HepG2 (cell line): ENCODE measurements at regions not wholly inside any gene's neighbourhood (a gene's known extent, or its start where the extent isn't known, plus 50 kb on each side); places are given as distances from the start of the nearest gene placed in this dataset.
A peak's percentile ranks its signal among the peaks of the same experiment; 100 is the strongest.

Experiments used
- AGO2 ChIP-seq: fragments of 200-400 bp; formaldehyde crosslinking; optimal IDR thresholded peaks from 2 replicates; pipeline ENCODE3; 2017; ENCODE audit warnings: mild to moderate bottlenecking, low read depth, low read length, moderate library complexity
- ATF4 ChIP-seq, 2 experiments: fragments of 450-650 bp in 1 of 2; sonication (generic) in 1 of 2; formaldehyde crosslinking; IDR thresholded peaks; 2 replicates each; pipeline versions ENCODE4 v1.5.0 to v1.8.0; 2020 to 2022; ENCODE audit warnings: mild to moderate bottlenecking in 1 of 2, missing genetic modification reagents in 1 of 2
- BRF2 ChIP-seq: sonication (generic); formaldehyde crosslinking; IDR thresholded peaks from 2 replicates; pipeline ENCODE4 v1.8.1; 2022; ENCODE audit warnings: mild to moderate bottlenecking, missing genetic modification reagents
- CEBPG ChIP-seq: IDR thresholded peaks from 2 replicates; pipeline ENCODE4 v1.6.1; 2016
- E2F2 ChIP-seq: sonication (generic); formaldehyde crosslinking; IDR thresholded peaks from 2 replicates; pipeline ENCODE4 v1.4.0; 2020; ENCODE audit warnings: missing genetic modification reagents, borderline replicate concordance
- E2F5 ChIP-seq: sonication (generic); formaldehyde crosslinking; conservative IDR thresholded peaks from 2 replicates; pipeline ENCODE4 v1.4.0; 2020; ENCODE audit warnings: missing genetic modification reagents
- GTF2F1 ChIP-seq: fragments of 150-350 bp; IDR thresholded peaks from 2 replicates; pipeline ENCODE4 v1.6.1; 2014; ENCODE audit warnings: low read length
- KLF13 ChIP-seq: sonication (generic); formaldehyde crosslinking; IDR thresholded peaks from 2 replicates; pipeline ENCODE4 v1.4.0; 2020; ENCODE audit warnings: mild to moderate bottlenecking, missing genetic modification reagents
- NONO ChIP-seq, 2 experiments: fragments of 450-650 bp in 1 of 2; sonication (generic) in 1 of 2; formaldehyde crosslinking in 1 of 2; IDR thresholded peaks in 1 of 2; conservative IDR thresholded peaks in 1 of 2; 2 replicates each; pipeline versions ENCODE4 v1.6.1 to v1.8.0; 2017 to 2022; ENCODE audit warnings: mild to moderate bottlenecking in 1 of 2, missing genetic modification reagents in 1 of 2, moderate library complexity in 1 of 2
- POLR2A ChIP-seq, 2 experiments: IDR thresholded peaks; 2 replicates each; pipeline ENCODE4 v1.6.1; 2011; ENCODE audit warnings: low read depth in 2 of 2, low read length in 2 of 2, mild to moderate bottlenecking in 1 of 2, moderate library complexity in 1 of 2; ENCODE audit not compliant: insufficient read depth in 1 of 2
- SIX1 ChIP-seq: sonication (generic); formaldehyde crosslinking; IDR thresholded peaks from 2 replicates; pipeline ENCODE4 v1.4.0; 2020; ENCODE audit warnings: missing genetic modification reagents, borderline replicate concordance
- TBX2 ChIP-seq: sonication (generic); formaldehyde crosslinking; IDR thresholded peaks from 2 replicates; pipeline ENCODE4 v1.5.0; 2020; ENCODE audit warnings: missing genetic modification reagents, mild to moderate bottlenecking, borderline replicate concordance
- TERF1 ChIP-seq: sonication (generic); formaldehyde crosslinking; IDR thresholded peaks from 2 replicates; pipeline ENCODE4 v1.8.0; 2022; ENCODE audit warnings: mild to moderate bottlenecking, missing genetic modification reagents, moderate library complexity
- ZKSCAN1 ChIP-seq: fragments of 150-350 bp; IDR thresholded peaks from 2 replicates; pipeline ENCODE4 v1.6.1; 2014; ENCODE audit warnings: low read length
- ZNF253 ChIP-seq: sonication (generic); formaldehyde crosslinking; IDR thresholded peaks from 2 replicates; pipeline ENCODE4 v1.8.0; 2022; ENCODE audit warnings: mild to moderate bottlenecking, missing genetic modification reagents, borderline replicate concordance
- ZNF326 ChIP-seq: sonication (generic); formaldehyde crosslinking; IDR thresholded peaks from 2 replicates; pipeline ENCODE4 v1.4.0; 2020; ENCODE audit warnings: missing genetic modification reagents, borderline replicate concordance
- ZNF512 ChIP-seq: sonication (generic); formaldehyde crosslinking; IDR thresholded peaks from 2 replicates; pipeline ENCODE4 v1.4.0; 2020; ENCODE audit warnings: mild to moderate bottlenecking, missing genetic modification reagents
- ZNF570 ChIP-seq: sonication (generic); formaldehyde crosslinking; IDR thresholded peaks from 2 replicates; pipeline ENCODE4 v1.4.0; 2020; ENCODE audit warnings: mild to moderate bottlenecking, missing genetic modification reagents, borderline replicate concordance
- ZNF615 ChIP-seq: sonication (generic); formaldehyde crosslinking; IDR thresholded peaks from 2 replicates; pipeline ENCODE4 v1.5.0; 2020; ENCODE audit warnings: mild to moderate bottlenecking, missing genetic modification reagents, borderline replicate concordance
- ZNF703 ChIP-seq: sonication (generic); formaldehyde crosslinking; IDR thresholded peaks from 2 replicates; pipeline ENCODE4 v1.5.1; 2020; ENCODE audit warnings: missing genetic modification reagents, mild to moderate bottlenecking, moderate library complexity, borderline replicate concordance

GRCh38 chr4:68732653-68733466, 62.4 kb upstream of the UGT2B15 start (continued):
- TF ChIP-seq BRF2 (CRISPR knock-in tag), result peak; percentile 95
- no peak for TF ChIP-seq ZNF326
- 0 out of 2 replicates have a peak, but pooled peaks have one; percentile 21 for TF ChIP-seq GTF2F1
- TF ChIP-seq CEBPG (CRISPR knock-in tag), result peak; percentile 66
- TF ChIP-seq E2F2 (CRISPR knock-in tag), result no peak
- TF ChIP-seq ATF4 (CRISPR knock-in tag; IDR thresholded peaks at IDR 0.05), result peak in 1 of 2 experiments; percentile 73; a peak in 1 of 4 replicates
- TF ChIP-seq POLR2A (IDR thresholded peaks at IDR 0.05; ENCODE audit: insufficient read depth in 1 of 2, low read depth in 2 of 2, low read length in 2 of 2), result no peak
- no peak for TF ChIP-seq E2F5
- no peak for TF ChIP-seq ZNF253 (CRISPR knock-in tag)
- TF ChIP-seq ZNF512, result 0 out of 2 replicates have a peak, but pooled peaks have one; percentile 18
- no peak for TF ChIP-seq ZNF615 (CRISPR knock-in tag)
- TF ChIP-seq TERF1 (CRISPR knock-in tag), result no peak
- TF ChIP-seq ZNF703 (CRISPR knock-in tag), result no peak
- TF ChIP-seq KLF13, result no peak
- TF ChIP-seq ZKSCAN1, result 0 out of 2 replicates have a peak, but pooled peaks have one; percentile 18
- TF ChIP-seq TBX2, result peak; percentile 95
- TF ChIP-seq AGO2, result no peak
- TF ChIP-seq SIX1 (CRISPR knock-in tag), result peak; percentile 71
- TF ChIP-seq NONO (IDR thresholded peaks at IDR 0.05), result no peak
- peak; percentile 60; the same call in 1 of the 2 replicates for TF ChIP-seq NONO (CRISPR knock-in tag; conservative IDR thresholded peaks at IDR 0.05)
- TF ChIP-seq ZNF570 (CRISPR knock-in tag), result no peak
